PC-3 (cell line): ENCODE measurements at regions not wholly inside any gene's neighbourhood (a gene's known extent, or its start where the extent isn't known, plus 50 kb on each side); places are given as distances from the start of the nearest gene placed in this dataset.

Source experiments
- ATAC-seq: fragments of 200-7000 bp; cut with Tn5 transposase; 2 replicates; pipeline ENCODE4 v1.9.1; 2020; ENCODE audit warnings: mild to moderate bottlenecking, moderate library complexity
- BruUV-seq: library from RNA; stranded (reverse); fragments of 400-500 nt; replicated peaks from 2 replicates; lab custom pipeline; 2021; lab: Mats Ljungman, UMichigan
- CTCF ChIA-PET: fragments of 300-600 bp; sonication (Branson Sonifier 250); formaldehyde crosslinking; loops from one replicate; lab custom pipeline; 2022; ENCODE audit warnings: antibody characterized with exemption; lab: Charles Lee
- POLR2A ChIA-PET: fragments of 300-600 bp; sonication (Branson Sonifier 250); formaldehyde crosslinking; loops from one replicate; lab custom pipeline; 2022; ENCODE audit warnings: antibody characterized with exemption; ENCODE audit not compliant: unreplicated experiment; lab: Charles Lee
- DNase-seq: peaks from one replicate; pipeline ENCODE4 v3.0.0-alpha.2; 2015
- H2AFZ ChIP-seq: fragments of 300-600 bp; sonication (generic); 2 replicates; pipeline ENCODE4 v1.6.0; 2016; ENCODE audit warnings: antibody characterized with exemption, low read length
- H3F3A ChIP-seq: fragments of 300-600 bp; sonication (generic); one replicate; pipeline ENCODE4 v1.6.0; 2017; ENCODE audit warnings: antibody characterized with exemption, low read length, control low read depth, mild to moderate bottlenecking; ENCODE audit not compliant: unreplicated experiment
- H3K27ac ChIP-seq: fragments of 300-600 bp; sonication (generic); 2 replicates; pipeline ENCODE4 v1.5.1; 2016; ENCODE audit warnings: mild to moderate bottlenecking, low read length
- H3K27me3 ChIP-seq: fragments of 300-600 bp; sonication (generic); 2 replicates; pipeline ENCODE4 v1.6.1; 2016; ENCODE audit warnings: low read length, mixed read lengths
- H3K36me3 ChIP-seq: fragments of 300-600 bp; sonication (generic); 2 replicates; pipeline ENCODE4 v1.6.1; 2016; ENCODE audit warnings: low read depth, mixed run types, low read length, mixed read lengths
- H3K4me1 ChIP-seq: fragments of 300-600 bp; sonication (generic); 2 replicates; pipeline ENCODE4 v1.5.1; 2016; ENCODE audit warnings: low read length; ENCODE audit not compliant: insufficient read depth
- H3K4me2 ChIP-seq: fragments of 300-600 bp; sonication (generic); 2 replicates; pipeline ENCODE4 v1.6.0; 2016; ENCODE audit warnings: low read length
- H3K4me3 ChIP-seq: fragments of 300-600 bp; sonication (generic); 2 replicates; pipeline ENCODE4 v1.5.1; 2016; ENCODE audit warnings: mild to moderate bottlenecking, low read length, mixed read lengths
- H3K79me2 ChIP-seq: fragments of 300-600 bp; sonication (generic); 2 replicates; pipeline ENCODE4 v1.6.1; 2017; ENCODE audit warnings: low read length, mixed read lengths
- H3K9ac ChIP-seq: fragments of 300-600 bp; sonication (generic); 2 replicates; pipeline ENCODE4 v1.6.0; 2016; ENCODE audit warnings: mild to moderate bottlenecking, low read length
- H3K9me2 ChIP-seq: fragments of 300-600 bp; sonication (generic); replicated peaks from 2 replicates; pipeline ENCODE4 v1.6.1; 2016; ENCODE audit warnings: mixed run types, low read length, mixed read lengths
- H3K9me3 ChIP-seq: fragments of 300-600 bp; sonication (generic); 2 replicates; pipeline ENCODE4 v1.6.1; 2016; ENCODE audit warnings: low read length, mixed read lengths
- H4K20me1 ChIP-seq: fragments of 300-600 bp; sonication (generic); 2 replicates; pipeline ENCODE4 v1.6.1; 2016; ENCODE audit warnings: low read length, mixed read lengths
- CTCF ChIP-seq: fragments of 300-600 bp; sonication (generic); conservative IDR thresholded peaks from 2 replicates; pipeline ENCODE4 v1.5.1; 2017; ENCODE audit warnings: antibody characterized with exemption, low read depth, mild to moderate bottlenecking, low read length
- EZH2 ChIP-seq: fragments of 300-600 bp; sonication (generic); IDR thresholded peaks from one replicate; pipeline ENCODE4 v1.6.1; 2017; ENCODE audit warnings: antibody characterized with exemption, mild to moderate bottlenecking, low read length; ENCODE audit not compliant: unreplicated experiment
- EZH2phosphoT487 ChIP-seq: fragments of 300-600 bp; sonication (generic); IDR thresholded peaks from 2 replicates; pipeline ENCODE4 v1.6.1; 2018; ENCODE audit warnings: mild to moderate bottlenecking, antibody characterized with exemption, low read length, borderline replicate concordance
- intact Hi-C: fragments of 100-400 bp; cut with micrococcal nuclease; formaldehyde crosslinking; loops from 2 replicates; pipeline ENCODE4 v1.9.0; 2023

DNA sequence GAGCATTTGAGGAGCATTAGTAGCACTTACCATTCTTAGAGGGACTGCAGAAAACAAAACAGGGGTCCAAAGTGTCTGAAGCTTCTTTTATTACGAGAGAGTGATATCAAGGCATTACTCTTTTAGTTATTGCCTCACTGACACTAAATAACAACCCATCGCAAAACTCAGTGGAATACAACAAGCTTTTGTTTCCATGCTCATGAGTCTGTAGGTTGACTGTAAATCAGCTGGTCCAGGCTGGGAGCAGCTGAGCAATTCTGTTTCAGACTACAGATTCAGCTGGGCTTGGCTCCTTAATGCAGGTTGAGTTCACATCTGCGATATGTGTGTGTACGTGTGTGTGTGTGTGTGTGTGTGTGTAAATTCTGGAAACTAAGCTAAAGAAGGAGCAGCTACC, 501.8 kb upstream of the PKDCC start:
- no TSS peak for BruUV-seq
- no peaks in the 10 kb centered on the region for H3K9me2 ChIP-seq
- H3F3A ChIP-seq, result no peaks in the 10 kb centered on the region
- H4K20me1 ChIP-seq, result no peaks in the 10 kb centered on the region
- CTCF ChIA-PET, result no interaction called here
- no peak overlapping the region for H3K4me3 ChIP-seq
- no peaks in the 10 kb centered on the region for H3K4me1 ChIP-seq
- H3K9me3 ChIP-seq, result no peaks in the 10 kb centered on the region
- DNase-seq (no peak), ATAC-seq (no peak)
- no peak overlapping the region for H3K27ac ChIP-seq
- POLR2A ChIA-PET, result no interaction called here
- intact Hi-C loops, result no loop called here
- H3K27me3 ChIP-seq, result peaks cover 15% of the 10 kb centered on the region
- H2AFZ ChIP-seq, result no peak overlapping the region
- no peak overlapping the region for H3K9ac ChIP-seq
- no peaks in the 10 kb centered on the region for H3K36me3 ChIP-seq
- no peaks in the 10 kb centered on the region for H3K79me2 ChIP-seq
- TF ChIP-seq EZH2, result no peak
- TF ChIP-seq EZH2phosphoT487, result no peak
- TF ChIP-seq CTCF, result no peak
- no peak overlapping the region for H3K4me2 ChIP-seq

- Histone ChIP-seq H3K4me1 (no peaks in the 10 kb centered on the region), H3K4me3 (no peak overlapping the region), H2AFZ (no peak overlapping the region), H3K9me2 (no peaks in the 10 kb centered on the region), H3K9me3 (no peaks in the 10 kb centered on the region), H3K4me2 (no peak overlapping the region), H3K27me3 (peaks cover 65% of the 10 kb centered on the region), H3K9ac (no peak overlapping the region), H3K79me2 (no peaks in the 10 kb centered on the region), H3K27ac (no peak overlapping the region), H3F3A (no peaks in the 10 kb centered on the region), H4K20me1 (no peaks in the 10 kb centered on the region), H3K36me3 (no peaks in the 10 kb centered on the region)
- no TSS peak for BruUV-seq
- intact Hi-C loops, result no loop called here
- TF ChIP-seq EZH2phosphoT487 (no peak), CTCF (no peak), EZH2 (no peak)
- DNase-seq, result no peak
- CTCF ChIA-PET, result no interaction called here
- POLR2A ChIA-PET, result interaction anchor here (0.6 kb wide), 1 partner anchor 756 kb away, joined by 3 read pairs; no protein-coding TSS in a partner anchor
- no peak for ATAC-seq
Measured at GRCh38 chr2:41568648-41569047, 479.2 kb upstream of the PKDCC start.

DNA sequence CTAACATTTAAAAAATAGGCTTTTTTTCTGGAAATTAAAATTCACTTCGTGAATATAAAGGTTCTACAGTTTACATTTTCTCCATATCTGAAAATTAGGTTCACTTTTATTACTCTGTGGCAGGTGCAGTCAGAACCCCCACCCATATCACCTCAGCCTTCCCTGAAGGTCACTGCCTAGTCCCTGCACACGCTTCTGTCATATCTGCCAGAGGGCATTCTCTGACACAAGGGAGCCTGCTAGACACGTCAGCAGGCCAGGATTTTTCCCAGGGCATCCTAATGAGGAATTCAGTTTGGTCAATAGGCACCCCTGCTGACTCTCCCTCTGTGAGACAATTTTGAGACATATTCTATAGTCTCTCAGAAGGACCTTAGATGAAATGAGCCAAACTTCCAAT, 475.7 kb upstream of the PKDCC start:
- intact Hi-C loops, result no loop called here
- no peak for TF ChIP-seq CTCF
- no peak for TF ChIP-seq EZH2phosphoT487
- no peak for TF ChIP-seq EZH2
- no peak overlapping the region for H3K4me2 ChIP-seq
- no peaks in the 10 kb centered on the region for H3F3A ChIP-seq
- H3K27ac ChIP-seq, result no peak overlapping the region
- CTCF ChIA-PET, result no interaction called here
- H3K36me3 ChIP-seq, result no peaks in the 10 kb centered on the region
- no TSS peak for BruUV-seq
- POLR2A ChIA-PET, result no interaction called here
- ATAC-seq (no peak), DNase-seq (no peak)
- no peak overlapping the region for H2AFZ ChIP-seq
- H3K9me2 ChIP-seq, result no peaks in the 10 kb centered on the region
- H3K4me3 ChIP-seq, result no peak overlapping the region
- no peak overlapping the region for H3K9ac ChIP-seq
- H3K9me3 ChIP-seq, result no peaks in the 10 kb centered on the region
- no peaks in the 10 kb centered on the region for H3K79me2 ChIP-seq
- H3K27me3 ChIP-seq, result peaks cover 55% of the 10 kb centered on the region
- no peaks in the 10 kb centered on the region for H4K20me1 ChIP-seq
- H3K4me1 ChIP-seq, result no peaks in the 10 kb centered on the region
